ENCODE measurements at regions not wholly inside any gene's neighbourhood (a gene's known extent, or its start where the extent isn't known, plus 50 kb on each side); places are given as distances from the start of the nearest gene placed in this dataset.
A peak's percentile ranks its signal among the peaks of the same experiment; 100 is the strongest.

DNA sequence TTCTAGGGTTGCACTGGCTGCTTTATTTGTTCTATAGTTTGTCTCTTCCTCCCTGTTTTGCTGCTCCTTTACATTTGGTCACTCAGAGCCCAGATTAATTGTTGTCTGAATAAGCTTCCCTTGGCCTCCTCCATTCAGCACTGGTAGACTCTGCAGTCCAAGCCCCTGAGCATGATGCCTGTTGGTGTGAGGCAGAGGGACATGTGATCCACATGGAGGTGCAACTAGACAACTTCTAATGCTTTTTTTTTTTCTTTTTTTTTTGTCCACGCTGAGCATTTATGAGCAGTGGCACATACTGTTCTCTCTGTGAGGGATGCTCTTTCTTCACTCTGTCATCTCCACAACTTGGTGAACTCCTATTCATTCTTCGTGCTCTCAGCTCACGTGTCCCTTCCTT, 167.3 kb upstream of the TBC1D5 start:
- H3K27me3 ChIP-seq (ENCODE audit: control insufficient read depth in 2 of 2, insufficient read depth in 1 of 2, low read length in 1 of 2): no peaks in the 10 kb centered on the region
- H3K27ac ChIP-seq (ENCODE audit: low read depth in 1 of 2, low read length in 1 of 2): no peak overlapping the region
- no peaks in the 10 kb centered on the region for H3K9me3 ChIP-seq (ENCODE audit: control insufficient read depth in 2 of 2, insufficient read depth in 1 of 2, low read length in 1 of 2)
- H3K36me3 ChIP-seq (ENCODE audit: control insufficient read depth in 2 of 2, insufficient read depth in 2 of 2, low read length in 1 of 2): no peaks in the 10 kb centered on the region
- peaks cover 23 to 43% of the 10 kb centered on the region in 2 donors for H3K4me1 ChIP-seq (ENCODE audit: control insufficient read depth in 2 of 2, insufficient read depth in 2 of 2, low read length in 2 of 2)
- 91% methylated on average over 3 of the region's 3 CpGs for WGBS
- no peak overlapping the region for H3K4me3 ChIP-seq (ENCODE audit: low read length in 2 of 2)
- DNase-seq (ENCODE audit: low read depth in 6 of 9, low spot score in 9 of 9): no peak

DNA sequence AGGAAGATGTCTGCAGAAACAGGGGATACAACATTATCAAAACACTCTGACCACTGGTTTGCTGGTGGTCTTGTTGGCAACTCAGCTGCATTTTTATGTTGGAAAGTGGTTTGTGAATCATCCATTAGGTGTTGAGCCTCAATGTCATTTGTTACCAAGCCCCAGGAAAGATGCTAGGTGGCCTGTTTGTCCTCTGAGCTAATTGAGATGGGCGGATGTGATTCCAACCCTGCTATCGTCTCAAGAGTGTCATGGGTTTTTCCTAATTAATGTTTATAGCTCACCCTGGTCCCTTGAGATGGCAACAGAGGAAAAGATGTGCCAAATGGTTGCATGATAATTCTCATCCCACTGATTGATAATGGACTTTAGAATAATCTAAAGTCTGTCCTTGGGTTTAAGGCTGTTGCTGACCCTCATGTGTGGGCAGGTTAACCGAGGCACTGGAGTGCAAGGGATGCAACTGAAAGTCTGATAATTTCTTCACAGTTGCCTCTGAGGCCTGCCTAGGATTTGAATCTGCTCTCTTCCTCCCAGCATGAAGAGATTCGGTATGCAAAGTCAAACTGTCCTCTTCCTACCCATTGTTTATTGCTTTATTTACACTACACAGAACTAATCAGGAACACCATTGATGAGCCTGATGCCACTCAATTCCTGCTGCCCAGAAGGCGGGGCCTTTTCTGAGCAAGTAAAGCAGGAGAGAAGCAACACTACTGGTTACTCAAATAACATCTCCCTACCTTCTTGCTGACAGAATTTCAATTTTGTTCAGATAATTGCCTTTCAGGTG, 166.2 kb upstream of the TBC1D5 start:
- no peaks in the 10 kb centered on the region for H3K27me3 ChIP-seq (ENCODE audit: control insufficient read depth in 2 of 2, insufficient read depth in 1 of 2, low read length in 1 of 2)
- 97% methylated on average over 5 of the region's 5 CpGs for WGBS
- peaks cover 21 to 41% of the 10 kb centered on the region in 2 donors for H3K4me1 ChIP-seq (ENCODE audit: control insufficient read depth in 2 of 2, insufficient read depth in 2 of 2, low read length in 2 of 2)
- H3K36me3 ChIP-seq (ENCODE audit: control insufficient read depth in 2 of 2, insufficient read depth in 2 of 2, low read length in 1 of 2): no peaks in the 10 kb centered on the region
- H3K9me3 ChIP-seq (ENCODE audit: control insufficient read depth in 2 of 2, insufficient read depth in 1 of 2, low read length in 1 of 2): no peaks in the 10 kb centered on the region
- H3K27ac ChIP-seq (ENCODE audit: low read depth in 1 of 2, low read length in 1 of 2): no peak overlapping the region
- H3K4me3 ChIP-seq (ENCODE audit: low read length in 2 of 2): no peak overlapping the region
- DNase-seq (ENCODE audit: low read depth in 6 of 9, low spot score in 9 of 9): no peak

DNA sequence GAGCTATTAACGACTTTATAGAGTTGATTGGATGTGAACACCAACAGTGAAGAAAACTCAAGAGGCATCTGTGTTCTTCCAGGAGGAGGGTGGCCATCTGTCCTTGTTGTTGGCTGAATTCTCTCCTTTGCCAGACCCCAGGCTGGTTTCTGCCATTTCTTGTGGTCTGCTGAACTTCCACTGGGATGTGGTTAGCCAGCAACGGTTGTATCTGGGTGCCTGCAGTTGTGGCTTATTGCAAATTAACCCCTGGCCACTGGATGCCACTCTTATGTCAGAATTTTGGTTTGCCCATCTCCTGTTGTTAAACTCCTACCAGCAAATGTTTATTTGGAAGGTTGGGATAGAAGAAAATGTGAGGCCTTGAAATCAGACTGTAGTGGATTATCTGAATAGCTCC, 163.6 kb upstream of the TBC1D5 start:
- WGBS: 6% methylated on average over 2 of the region's 2 CpGs
- Histone ChIP-seq H3K27ac (ENCODE audit: low read depth in 1 of 2, low read length in 1 of 2) (no peak overlapping the region), H3K9me3 (ENCODE audit: control insufficient read depth in 2 of 2, insufficient read depth in 1 of 2, low read length in 1 of 2) (no peaks in the 10 kb centered on the region), H3K4me1 (ENCODE audit: control insufficient read depth in 2 of 2, insufficient read depth in 2 of 2, low read length in 2 of 2) (peaks cover 11 to 23% of the 10 kb centered on the region in 2 donors), H3K4me3 (ENCODE audit: low read length in 2 of 2) (no peak overlapping the region), H3K36me3 (ENCODE audit: control insufficient read depth in 2 of 2, insufficient read depth in 2 of 2, low read length in 1 of 2) (no peaks in the 10 kb centered on the region), H3K27me3 (ENCODE audit: control insufficient read depth in 2 of 2, insufficient read depth in 1 of 2, low read length in 1 of 2) (no peaks in the 10 kb centered on the region)
- DNase-seq (ENCODE audit: low read depth in 6 of 9, low spot score in 9 of 9): peak in 1 of 9 donors; percentile 45

DNA sequence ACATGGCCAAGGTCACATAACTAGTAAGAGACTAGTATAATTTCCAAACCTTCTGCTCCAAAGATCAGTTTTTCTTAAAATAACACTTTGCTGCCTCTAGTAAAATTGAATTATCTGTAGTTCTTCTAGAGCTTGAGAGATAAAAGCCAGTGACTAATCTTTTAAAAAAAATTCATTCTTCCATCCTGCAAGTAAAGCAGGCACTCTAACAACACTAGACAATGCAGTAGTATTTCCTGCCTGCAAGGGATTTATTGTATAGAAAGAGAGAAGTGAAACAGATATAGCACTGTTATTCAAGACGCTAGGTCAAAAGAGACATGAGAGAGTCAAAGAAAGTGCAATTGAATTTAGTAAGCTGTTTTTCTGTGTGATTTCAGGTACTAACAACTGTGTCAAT, 159.5 kb upstream of the TBC1D5 start:
- Histone ChIP-seq H3K36me3 (ENCODE audit: control insufficient read depth in 2 of 2, insufficient read depth in 2 of 2, low read length in 1 of 2) (no peaks in the 10 kb centered on the region), H3K4me1 (ENCODE audit: control insufficient read depth in 2 of 2, insufficient read depth in 2 of 2, low read length in 2 of 2) (peaks cover 10 to 11% of the 10 kb centered on the region in 2 donors), H3K27ac (ENCODE audit: low read depth in 1 of 2, low read length in 1 of 2) (no peak overlapping the region), H3K9me3 (ENCODE audit: control insufficient read depth in 2 of 2, insufficient read depth in 1 of 2, low read length in 1 of 2) (no peaks in the 10 kb centered on the region), H3K27me3 (ENCODE audit: control insufficient read depth in 2 of 2, insufficient read depth in 1 of 2, low read length in 1 of 2) (no peaks in the 10 kb centered on the region), H3K4me3 (ENCODE audit: low read length in 2 of 2) (no peak overlapping the region)
- DNase-seq (ENCODE audit: low read depth in 6 of 9, low spot score in 9 of 9): peak in 1 of 9 donors; percentile 34
- WGBS: 10% methylated on average over 1 of the region's 1 CpG

DNA sequence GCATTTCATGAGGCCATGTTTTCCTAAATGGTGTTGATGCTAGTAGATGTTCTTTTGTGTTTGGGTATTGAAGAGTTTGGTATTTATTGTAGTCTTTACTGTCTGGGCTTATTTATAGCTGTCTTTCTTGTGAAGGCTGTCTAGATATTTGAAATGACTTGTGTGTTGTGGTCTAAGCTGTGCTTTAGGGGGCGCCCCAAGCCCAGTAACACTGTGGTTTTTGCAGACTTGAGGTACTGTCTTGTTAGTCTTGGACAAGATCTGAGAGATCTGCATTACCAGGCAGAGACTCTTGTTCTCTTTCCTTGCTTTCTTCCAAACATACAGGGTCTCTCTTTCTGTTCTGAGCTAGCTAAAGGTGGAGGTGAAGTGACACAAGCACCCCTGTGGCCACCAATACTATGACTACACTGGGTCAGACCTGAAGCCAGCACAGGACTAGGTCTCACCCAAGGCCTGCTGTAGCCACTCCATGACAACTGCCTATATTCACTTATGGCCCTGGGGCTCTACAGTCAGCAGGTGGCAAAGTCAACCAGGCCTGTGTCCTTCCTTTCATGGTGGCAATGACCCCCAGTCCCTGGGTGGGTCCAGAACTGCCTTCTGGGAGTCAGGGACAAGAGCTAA, 152.1 kb upstream of the TBC1D5 start:
- Histone ChIP-seq H3K27ac (ENCODE audit: low read depth in 1 of 2, low read length in 1 of 2) (no peak overlapping the region), H3K4me3 (ENCODE audit: low read length in 2 of 2) (no peak overlapping the region), H3K36me3 (ENCODE audit: control insufficient read depth in 2 of 2, insufficient read depth in 2 of 2, low read length in 1 of 2) (no peaks in the 10 kb centered on the region), H3K4me1 (ENCODE audit: control insufficient read depth in 2 of 2, insufficient read depth in 2 of 2, low read length in 2 of 2) (peaks cover 0 to 7% of the 10 kb centered on the region in 2 donors), H3K27me3 (ENCODE audit: control insufficient read depth in 2 of 2, insufficient read depth in 1 of 2, low read length in 1 of 2) (no peaks in the 10 kb centered on the region), H3K9me3 (ENCODE audit: control insufficient read depth in 2 of 2, insufficient read depth in 1 of 2, low read length in 1 of 2) (no peaks in the 10 kb centered on the region)
- WGBS: 40% methylated on average over 1 of the region's 1 CpG
- peak; percentile 55 to 90 (median 69) for DNase-seq (ENCODE audit: low read depth in 6 of 9, low spot score in 9 of 9)

DNA sequence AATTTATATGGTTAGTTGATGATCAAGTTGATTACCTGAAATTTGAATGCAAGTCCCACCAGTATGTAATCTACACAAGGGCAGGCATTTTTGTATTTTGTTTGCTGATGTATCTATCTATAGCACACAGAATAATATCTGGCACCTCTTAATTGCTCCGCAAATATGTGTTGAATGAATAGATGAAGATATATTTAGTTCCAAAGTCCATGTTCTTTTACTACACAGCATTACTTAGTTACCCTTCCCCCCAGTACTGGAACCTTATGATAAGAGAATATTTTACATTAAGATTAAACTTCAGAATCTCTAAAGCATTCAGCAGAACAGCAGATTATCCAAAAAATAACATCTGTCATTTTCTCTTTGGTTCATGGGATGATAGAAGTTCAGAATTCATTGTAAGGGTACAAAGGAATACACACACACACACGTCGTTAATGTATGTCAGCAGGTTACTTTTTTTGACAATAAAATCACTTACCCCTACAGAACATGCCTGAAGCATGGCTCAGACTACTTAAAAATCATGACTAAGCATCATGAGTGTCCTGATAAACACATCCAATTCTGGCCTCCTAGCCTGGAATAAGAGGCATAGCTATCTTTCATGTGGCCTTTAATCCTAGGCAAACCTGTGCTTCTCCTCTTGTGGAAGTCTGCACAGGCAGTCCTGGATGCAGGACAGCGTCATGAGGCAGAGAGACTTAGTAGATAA, 148.9 kb upstream of the TBC1D5 start:
- no peaks in the 10 kb centered on the region for H3K36me3 ChIP-seq (ENCODE audit: control insufficient read depth in 2 of 2, insufficient read depth in 2 of 2, low read length in 1 of 2)
- peaks cover 0 to 7% of the 10 kb centered on the region in 2 donors for H3K4me1 ChIP-seq (ENCODE audit: control insufficient read depth in 2 of 2, insufficient read depth in 2 of 2, low read length in 2 of 2)
- 98% methylated on average over 4 of the region's 4 CpGs for WGBS

DNA sequence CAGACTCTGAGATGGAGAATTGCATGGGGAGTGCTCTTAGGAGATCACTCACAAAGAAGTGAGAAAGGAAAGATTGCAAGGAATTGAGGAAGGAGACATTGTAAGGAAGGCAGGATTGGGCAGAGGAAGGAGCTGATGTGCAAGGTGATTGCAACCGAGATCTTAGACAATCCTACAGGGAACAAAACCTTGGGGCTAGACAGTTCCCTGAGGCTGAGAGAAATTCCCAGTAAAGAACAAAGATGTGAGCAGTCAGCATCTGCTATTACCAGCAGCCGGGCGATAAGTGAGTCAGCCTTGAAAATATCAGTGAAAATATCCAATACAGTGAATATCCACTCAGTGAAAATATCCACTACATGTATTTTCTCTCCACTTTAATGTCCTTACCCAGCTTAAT, 143.6 kb upstream of the TBC1D5 start:
- no peak overlapping the region for H3K4me3 ChIP-seq (ENCODE audit: low read length in 2 of 2)
- WGBS: 99% methylated on average over 3 of the region's 3 CpGs
- H3K9me3 ChIP-seq (ENCODE audit: control insufficient read depth in 2 of 2, insufficient read depth in 1 of 2, low read length in 1 of 2): no peaks in the 10 kb centered on the region
- DNase-seq (ENCODE audit: low read depth in 6 of 9, low spot score in 9 of 9): no peak
- H3K27ac ChIP-seq (ENCODE audit: low read depth in 1 of 2, low read length in 1 of 2): no peak overlapping the region
- H3K36me3 ChIP-seq (ENCODE audit: control insufficient read depth in 2 of 2, insufficient read depth in 2 of 2, low read length in 1 of 2): no peaks in the 10 kb centered on the region
- no peaks in the 10 kb centered on the region for H3K27me3 ChIP-seq (ENCODE audit: control insufficient read depth in 2 of 2, insufficient read depth in 1 of 2, low read length in 1 of 2)
- no peaks in the 10 kb centered on the region for H3K4me1 ChIP-seq (ENCODE audit: control insufficient read depth in 2 of 2, insufficient read depth in 2 of 2, low read length in 2 of 2)

More for the DNA sequence above, 148.9 kb upstream of the TBC1D5 start:
- Histone ChIP-seq H3K27ac (ENCODE audit: low read depth in 1 of 2, low read length in 1 of 2) (no peak overlapping the region), H3K27me3 (ENCODE audit: control insufficient read depth in 2 of 2, insufficient read depth in 1 of 2, low read length in 1 of 2) (no peaks in the 10 kb centered on the region), H3K9me3 (ENCODE audit: control insufficient read depth in 2 of 2, insufficient read depth in 1 of 2, low read length in 1 of 2) (no peaks in the 10 kb centered on the region), H3K4me3 (ENCODE audit: low read length in 2 of 2) (no peak overlapping the region)
- no peak for DNase-seq (ENCODE audit: low read depth in 6 of 9, low spot score in 9 of 9)

DNA sequence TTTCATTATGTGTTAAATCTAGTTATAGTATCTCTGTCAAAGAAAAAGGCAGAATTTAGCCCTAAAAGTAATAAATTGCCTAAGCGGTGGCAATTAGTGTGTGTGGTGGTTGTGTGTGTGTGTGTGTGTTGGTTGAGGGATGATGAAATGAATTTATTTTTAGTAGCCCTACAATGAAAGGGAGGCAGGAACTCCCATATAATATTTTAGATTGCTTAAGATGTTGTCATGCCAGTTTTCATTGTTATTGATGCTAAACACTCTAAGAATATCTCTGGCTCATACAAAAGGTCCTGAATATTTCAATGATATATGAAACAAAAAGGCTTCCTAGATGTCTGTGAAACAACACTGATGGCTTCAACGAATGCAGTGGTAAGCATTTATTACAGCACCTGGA, 140.6 kb upstream of the TBC1D5 start:
- Histone ChIP-seq H3K27ac (ENCODE audit: low read depth in 1 of 2, low read length in 1 of 2) (no peak overlapping the region), H3K4me1 (ENCODE audit: control insufficient read depth in 2 of 2, insufficient read depth in 2 of 2, low read length in 2 of 2) (no peaks in the 10 kb centered on the region), H3K9me3 (ENCODE audit: control insufficient read depth in 2 of 2, insufficient read depth in 1 of 2, low read length in 1 of 2) (no peaks in the 10 kb centered on the region), H3K4me3 (ENCODE audit: low read length in 2 of 2) (no peak overlapping the region), H3K27me3 (ENCODE audit: control insufficient read depth in 2 of 2, insufficient read depth in 1 of 2, low read length in 1 of 2) (no peaks in the 10 kb centered on the region), H3K36me3 (ENCODE audit: control insufficient read depth in 2 of 2, insufficient read depth in 2 of 2, low read length in 1 of 2) (no peaks in the 10 kb centered on the region)
- no peak for DNase-seq (ENCODE audit: low read depth in 6 of 9, low spot score in 9 of 9)
- WGBS: 96% methylated on average over 2 of the region's 2 CpGs

DNA sequence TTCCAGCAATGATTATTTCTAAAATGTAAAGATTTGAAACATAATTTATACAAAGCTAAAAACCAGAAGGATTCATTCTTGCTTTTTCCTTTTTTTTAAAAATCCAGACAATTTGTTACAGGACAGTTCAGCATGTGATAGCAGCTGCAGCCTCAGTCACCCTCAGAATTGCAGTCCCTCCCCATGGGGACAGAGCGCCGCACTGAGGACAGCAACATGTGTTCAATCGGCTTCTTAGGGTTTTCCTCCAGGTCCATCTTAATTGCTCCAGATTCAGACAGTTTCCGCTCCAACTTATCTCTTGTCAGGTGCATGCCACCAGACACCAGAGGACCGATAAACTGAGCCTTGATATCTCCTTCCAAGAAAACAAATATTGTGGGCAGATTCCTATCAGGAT, 134.9 kb upstream of the TBC1D5 start:
- 97% methylated on average over 5 of the region's 5 CpGs for WGBS

More for the DNA sequence above, 134.9 kb upstream of the TBC1D5 start:
- no peaks in the 10 kb centered on the region for H3K4me1 ChIP-seq (ENCODE audit: control insufficient read depth in 2 of 2, insufficient read depth in 2 of 2, low read length in 2 of 2)
- no peaks in the 10 kb centered on the region for H3K27me3 ChIP-seq (ENCODE audit: control insufficient read depth in 2 of 2, insufficient read depth in 1 of 2, low read length in 1 of 2)
- H3K27ac ChIP-seq (ENCODE audit: low read depth in 1 of 2, low read length in 1 of 2): no peak overlapping the region
- peaks cover 0 to 2% of the 10 kb centered on the region in 2 donors for H3K9me3 ChIP-seq (ENCODE audit: control insufficient read depth in 2 of 2, insufficient read depth in 1 of 2, low read length in 1 of 2)
- no peak overlapping the region for H3K4me3 ChIP-seq (ENCODE audit: low read length in 2 of 2)
- DNase-seq (ENCODE audit: low read depth in 6 of 9, low spot score in 9 of 9): no peak
- no peaks in the 10 kb centered on the region for H3K36me3 ChIP-seq (ENCODE audit: control insufficient read depth in 2 of 2, insufficient read depth in 2 of 2, low read length in 1 of 2)

Measured in thymus (tissue), 11 donors.